RKO (cell line): ENCODE measurements at regions not wholly inside any gene's neighbourhood (a gene's known extent, or its start where the extent isn't known, plus 50 kb on each side); places are given as distances from the start of the nearest gene placed in this dataset.

Experiments used
- DNase-seq: peaks from one replicate; pipeline ENCODE4 v3.0.0-alpha.2; 2016; ENCODE audit warnings: low spot score

GRCh38 chr3:84877092-84877491 lies 81.7 kb upstream of the CADM2 start:
- no peak for DNase-seq

- DNase-seq, result peak; percentile 82
These were observed 77.5 kb upstream of the CADM2 start for GRCh38 chr3:84881288-84881687.

- DNase-seq, result no peak
These were observed 73.4 kb upstream of the CADM2 start for GRCh38 chr3:84885199-84885882.

- no peak for DNase-seq
These were observed 66.9 kb upstream of the CADM2 start for GRCh38 chr3:84891851-84892250.

GRCh38 chr3:84893211-84893610 lies 65.6 kb upstream of the CADM2 start:
- DNase-seq, result no peak

GRCh38 chr3:84904212-84904611 lies 54.6 kb upstream of the CADM2 start:
- no peak for DNase-seq

- no peak for DNase-seq
These were observed 53.8 kb upstream of the CADM2 start for GRCh38 chr3:84904816-84905555.

- DNase-seq, result no peak
These were observed 53.3 kb upstream of the CADM2 start for GRCh38 chr3:84905556-84905920.

- DNase-seq, result no peak
These were observed 52.7 kb upstream of the CADM2 start for GRCh38 chr3:84906065-84906464.
